ENCODE measurements at regions not wholly inside any gene's neighbourhood (a gene's known extent, or its start where the extent isn't known, plus 50 kb on each side); places are given as distances from the start of the nearest gene placed in this dataset.

GRCh38 chr14:94686511-94687160 lies 74.4 kb downstream of the SERPINA3 start:
- H3K36me3 ChIP-seq, result no peaks in the 10 kb centered on the region
- no peak for TF ChIP-seq Cebpa-rat (IDR thresholded peaks at IDR 0.05)
- H3K27me3 ChIP-seq, result no peaks in the 10 kb centered on the region
- no peak overlapping the region for H3K4me3 ChIP-seq
- no peaks in the 10 kb centered on the region for H3K9me3 ChIP-seq (replicated peaks in 1 of 11)
- no peak overlapping the region for H3K27ac ChIP-seq
- no peaks in the 10 kb centered on the region for H3K4me1 ChIP-seq
- H3K4me2 ChIP-seq, result no peak overlapping the region
- no peaks in the 10 kb centered on the region; a peak in 1 of 22 replicates for H4K20me1 ChIP-seq
- no peak overlapping the region for H3K9ac ChIP-seq

GRCh38 chr14:94685681-94686485 lies 73.7 kb downstream of the SERPINA3 start:
- H3K9me3 ChIP-seq (replicated peaks in 1 of 11), result no peaks in the 10 kb centered on the region
- H3K27me3 ChIP-seq, result no peaks in the 10 kb centered on the region
- no peak overlapping the region for H3K4me3 ChIP-seq
- no peak overlapping the region for H3K27ac ChIP-seq
- H3K9ac ChIP-seq, result no peak overlapping the region
- no peak overlapping the region for H3K4me2 ChIP-seq
- TF ChIP-seq Cebpa-rat (IDR thresholded peaks at IDR 0.05), result no peak
- no peaks in the 10 kb centered on the region for H3K4me1 ChIP-seq
- no peaks in the 10 kb centered on the region; a peak in 1 of 22 replicates for H4K20me1 ChIP-seq
- H3K36me3 ChIP-seq, result no peaks in the 10 kb centered on the region

- no peak for TF ChIP-seq Cebpa-rat (IDR thresholded peaks at IDR 0.05)
- no peaks in the 10 kb centered on the region for H3K27me3 ChIP-seq
- no peaks in the 10 kb centered on the region; a peak in 1 of 22 replicates for H4K20me1 ChIP-seq
- no peak overlapping the region for H3K4me2 ChIP-seq
- H3K27ac ChIP-seq, result no peak overlapping the region
- no peaks in the 10 kb centered on the region for H3K4me1 ChIP-seq
- H3K9me3 ChIP-seq (replicated peaks in 1 of 11), result no peaks in the 10 kb centered on the region
- no peak overlapping the region for H3K9ac ChIP-seq
- no peak overlapping the region for H3K4me3 ChIP-seq
- H3K36me3 ChIP-seq, result no peaks in the 10 kb centered on the region
Observed at GRCh38 chr14:94685166-94685581, 73.0 kb downstream of the SERPINA3 start.

GRCh38 chr14:94682736-94683135 lies 70.5 kb downstream of the SERPINA3 start:
- Histone ChIP-seq H3K27ac (no peak overlapping the region), H3K4me2 (no peak overlapping the region), H3K4me1 (no peaks in the 10 kb centered on the region), H3K36me3 (no peaks in the 10 kb centered on the region), H4K20me1 (no peaks in the 10 kb centered on the region; a peak in 1 of 22 replicates), H3K9me3 (replicated peaks in 1 of 11) (no peaks in the 10 kb centered on the region), H3K27me3 (no peaks in the 10 kb centered on the region), H3K4me3 (no peak overlapping the region), H3K9ac (no peak overlapping the region)
- TF ChIP-seq Cebpa-rat (IDR thresholded peaks at IDR 0.05), result no peak

- Histone ChIP-seq H3K4me2 (no peak overlapping the region), H3K9me3 (replicated peaks in 1 of 11) (no peaks in the 10 kb centered on the region), H3K27me3 (no peaks in the 10 kb centered on the region), H4K20me1 (no peaks in the 10 kb centered on the region; a peak in 1 of 22 replicates), H3K36me3 (no peaks in the 10 kb centered on the region), H3K9ac (no peak overlapping the region), H3K4me3 (no peak overlapping the region), H3K27ac (no peak overlapping the region), H3K4me1 (no peaks in the 10 kb centered on the region)
- no peak for TF ChIP-seq Cebpa-rat (IDR thresholded peaks at IDR 0.05)
Observed at GRCh38 chr14:94682061-94682516, 69.9 kb downstream of the SERPINA3 start.

GRCh38 chr14:94681300-94682060 lies 69.3 kb downstream of the SERPINA3 start:
- Histone ChIP-seq H3K4me2 (no peak overlapping the region), H3K9ac (no peak overlapping the region), H3K36me3 (no peaks in the 10 kb centered on the region)

GRCh38 chr14:94680862-94681288 lies 68.7 kb downstream of the SERPINA3 start:
- no peaks in the 10 kb centered on the region for H3K36me3 ChIP-seq
- no peak overlapping the region for H3K4me2 ChIP-seq
- H3K9ac ChIP-seq, result no peak overlapping the region
- no peaks in the 10 kb centered on the region for H3K27me3 ChIP-seq
- H3K4me1 ChIP-seq, result no peaks in the 10 kb centered on the region
- H3K27ac ChIP-seq, result no peak overlapping the region
- no peak overlapping the region for H3K4me3 ChIP-seq
- TF ChIP-seq Cebpa-rat (IDR thresholded peaks at IDR 0.05), result no peak
- no peaks in the 10 kb centered on the region; a peak in 1 of 22 replicates for H4K20me1 ChIP-seq
- no peaks in the 10 kb centered on the region for H3K9me3 ChIP-seq (replicated peaks in 1 of 11)

More at GRCh38 chr14:94681300-94682060, 69.3 kb downstream of the SERPINA3 start:
- TF ChIP-seq Cebpa-rat (IDR thresholded peaks at IDR 0.05), result no peak
- no peaks in the 10 kb centered on the region for H3K27me3 ChIP-seq
- H3K4me3 ChIP-seq, result no peak overlapping the region
- no peak overlapping the region for H3K27ac ChIP-seq
- no peaks in the 10 kb centered on the region for H3K9me3 ChIP-seq (replicated peaks in 1 of 11)
- H3K4me1 ChIP-seq, result no peaks in the 10 kb centered on the region
- no peaks in the 10 kb centered on the region; a peak in 1 of 22 replicates for H4K20me1 ChIP-seq

- Histone ChIP-seq H3K27me3 (no peaks in the 10 kb centered on the region), H3K9ac (no peak overlapping the region), H3K9me3 (replicated peaks in 1 of 11) (no peaks in the 10 kb centered on the region), H3K4me2 (no peak overlapping the region), H3K4me1 (no peaks in the 10 kb centered on the region), H3K27ac (no peak overlapping the region), H3K4me3 (no peak overlapping the region), H4K20me1 (no peaks in the 10 kb centered on the region; a peak in 1 of 22 replicates), H3K36me3 (no peaks in the 10 kb centered on the region)
- TF ChIP-seq Cebpa-rat (IDR thresholded peaks at IDR 0.05), result no peak
Observed at GRCh38 chr14:94679937-94680861, 68.0 kb downstream of the SERPINA3 start.

Measured in BLaER1 treated with 17β-estradiol and CSF1 and Interleukin-3, amounts not matched to agents 10 nM and 100 nM (cell line).